GM23338 (cell line): ENCODE measurements at regions not wholly inside any gene's neighbourhood (a gene's known extent, or its start where the extent isn't known, plus 50 kb on each side); places are given as distances from the start of the nearest gene placed in this dataset.

Experiments
- CTCF ChIP-seq, 2 experiments: fragments of 200-600 bp in 1 of 2; sonication (generic) in 1 of 2; conservative IDR thresholded peaks; 2 replicates each; pipeline versions ENCODE4 v1.5.1 to v1.6.1; 2016 to 2017; ENCODE audit warnings: antibody characterized with exemption in 2 of 2, low read depth in 2 of 2, mild to moderate bottlenecking in 2 of 2, moderate library complexity in 1 of 2
- EZH2 ChIP-seq: fragments of 200-600 bp; sonication (generic); IDR thresholded peaks from one replicate; pipeline ENCODE4 v1.8.0; 2017; ENCODE audit warnings: antibody characterized with exemption, mild to moderate bottlenecking, low read depth; ENCODE audit not compliant: unreplicated experiment
- EZH2phosphoT487 ChIP-seq: fragments of 200-600 bp; sonication (generic); IDR thresholded peaks from one replicate; pipeline ENCODE4 v1.8.1; 2018; ENCODE audit warnings: antibody characterized with exemption; ENCODE audit not compliant: unreplicated experiment
- JUNB ChIP-seq: IDR thresholded peaks from one replicate; pipeline ENCODE4 v1.6.1; 2016; ENCODE audit warnings: antibody characterized with exemption; ENCODE audit not compliant: unreplicated experiment
- POLR2AphosphoS5 ChIP-seq: IDR thresholded peaks from 2 replicates; pipeline ENCODE4 v1.6.1; 2016; ENCODE audit warnings: antibody characterized with exemption, low read depth
- STAT1 ChIP-seq: IDR thresholded peaks from one replicate; pipeline ENCODE4 v1.6.1; 2016; ENCODE audit warnings: antibody characterized with exemption; ENCODE audit not compliant: unreplicated experiment
- TF ChIP-seq, protein P1 (sequence below): IDR thresholded peaks from one replicate; pipeline ENCODE4 v1.6.1; 2018; ENCODE audit warnings: antibody characterized with exemption; ENCODE audit not compliant: unreplicated experiment

- TF ChIP-seq CTCF (conservative IDR thresholded peaks at IDR 0.05; ENCODE audit: low read depth in 2 of 2) (no peak), EZH2 (no peak), POLR2AphosphoS5 (no peak), STAT1 (no peak), EZH2phosphoT487 (no peak), JUNB (no peak)
- TF ChIP-seq, protein P1, sequence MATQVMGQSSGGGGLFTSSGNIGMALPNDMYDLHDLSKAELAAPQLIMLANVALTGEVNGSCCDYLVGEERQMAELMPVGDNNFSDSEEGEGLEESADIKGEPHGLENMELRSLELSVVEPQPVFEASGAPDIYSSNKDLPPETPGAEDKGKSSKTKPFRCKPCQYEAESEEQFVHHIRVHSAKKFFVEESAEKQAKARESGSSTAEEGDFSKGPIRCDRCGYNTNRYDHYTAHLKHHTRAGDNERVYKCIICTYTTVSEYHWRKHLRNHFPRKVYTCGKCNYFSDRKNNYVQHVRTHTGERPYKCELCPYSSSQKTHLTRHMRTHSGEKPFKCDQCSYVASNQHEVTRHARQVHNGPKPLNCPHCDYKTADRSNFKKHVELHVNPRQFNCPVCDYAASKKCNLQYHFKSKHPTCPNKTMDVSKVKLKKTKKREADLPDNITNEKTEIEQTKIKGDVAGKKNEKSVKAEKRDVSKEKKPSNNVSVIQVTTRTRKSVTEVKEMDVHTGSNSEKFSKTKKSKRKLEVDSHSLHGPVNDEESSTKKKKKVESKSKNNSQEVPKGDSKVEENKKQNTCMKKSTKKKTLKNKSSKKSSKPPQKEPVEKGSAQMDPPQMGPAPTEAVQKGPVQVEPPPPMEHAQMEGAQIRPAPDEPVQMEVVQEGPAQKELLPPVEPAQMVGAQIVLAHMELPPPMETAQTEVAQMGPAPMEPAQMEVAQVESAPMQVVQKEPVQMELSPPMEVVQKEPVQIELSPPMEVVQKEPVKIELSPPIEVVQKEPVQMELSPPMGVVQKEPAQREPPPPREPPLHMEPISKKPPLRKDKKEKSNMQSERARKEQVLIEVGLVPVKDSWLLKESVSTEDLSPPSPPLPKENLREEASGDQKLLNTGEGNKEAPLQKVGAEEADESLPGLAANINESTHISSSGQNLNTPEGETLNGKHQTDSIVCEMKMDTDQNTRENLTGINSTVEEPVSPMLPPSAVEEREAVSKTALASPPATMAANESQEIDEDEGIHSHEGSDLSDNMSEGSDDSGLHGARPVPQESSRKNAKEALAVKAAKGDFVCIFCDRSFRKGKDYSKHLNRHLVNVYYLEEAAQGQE: no peak
Measured at GRCh38 chr12:45577844-45578399, 151.6 kb upstream of the ARID2 start.
